Activated CD4-positive, alpha-beta T cell treated with anti-CD3 and anti-CD28 coated beads, Interleukin-2, amount 50 U/mL, for 24 hours (primary cell): ENCODE measurements at regions not wholly inside any gene's neighbourhood (a gene's known extent, or its start where the extent isn't known, plus 50 kb on each side); places are given as distances from the start of the nearest gene placed in this dataset.
"Not testable (repeated sequence)": the region's sequence is repeated elsewhere in the genome, so short reads cannot be mapped to it uniquely, and the experiment has no call there.

ENCODE experiments used
- DNase-seq, 2 donors: peaks; one replicate each; pipeline ENCODE4 v3.0.0-alpha.2; 2020; ENCODE audit warnings: low read depth in 1 of 2, low spot score in 1 of 2

DNA sequence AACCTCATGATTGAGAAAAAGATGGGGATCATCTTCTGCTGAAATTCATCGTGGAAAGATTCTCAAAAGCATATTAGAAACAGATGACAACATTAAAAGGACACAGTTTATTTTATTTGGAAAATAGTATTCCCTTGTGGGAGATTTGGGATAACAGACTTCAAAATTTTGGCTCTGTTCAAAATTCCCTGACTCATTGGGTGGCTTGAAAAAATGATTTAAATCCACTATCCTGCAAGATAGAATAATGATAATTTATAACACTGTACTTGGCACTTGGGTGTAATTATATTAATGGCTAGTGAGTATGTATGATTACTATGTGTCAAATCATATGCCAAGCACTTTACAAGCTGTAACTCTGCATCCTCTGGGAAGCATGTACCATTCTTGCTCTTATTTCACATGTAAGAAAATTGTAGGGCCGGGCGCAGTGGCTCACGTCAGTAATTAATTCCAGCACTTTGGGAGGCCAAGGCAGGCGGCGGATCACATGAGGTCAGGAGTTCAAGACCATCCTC lies 128.8 kb downstream of the LMNTD1 start:
- no peak for DNase-seq

DNA sequence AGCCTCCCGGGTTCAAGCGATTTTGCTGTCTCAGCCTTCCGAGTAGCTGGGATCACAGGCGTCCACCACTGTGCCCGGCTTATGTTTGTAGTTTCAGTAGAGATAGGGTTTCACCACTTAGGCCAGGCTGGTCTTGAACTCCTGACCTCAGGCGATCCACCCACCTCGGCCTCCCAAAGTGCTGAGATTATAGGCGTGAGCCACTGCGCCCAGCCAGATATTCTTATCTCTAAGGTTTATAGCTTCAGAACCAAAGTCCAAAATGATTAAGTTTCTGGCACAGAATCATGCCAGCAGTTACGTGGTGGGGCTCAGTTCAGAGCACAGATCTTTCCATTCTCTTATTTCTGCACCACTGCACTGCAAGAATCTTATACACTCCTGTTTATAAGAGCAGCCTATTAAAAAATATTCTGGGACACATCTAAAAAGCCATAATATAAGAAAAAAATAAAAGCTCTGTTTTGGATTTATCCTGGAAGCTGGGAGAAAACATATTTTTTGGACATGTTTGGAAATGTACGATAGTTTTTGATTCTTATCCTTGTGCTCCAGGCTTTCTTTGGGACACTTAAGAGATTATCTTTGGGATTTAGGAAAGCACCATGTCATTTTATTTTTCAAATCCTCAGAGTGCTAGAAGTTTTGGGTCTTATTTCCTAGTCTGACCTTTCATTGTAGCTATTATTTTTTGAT lies 129.6 kb downstream of the LMNTD1 start:
- DNase-seq: no peak

DNA sequence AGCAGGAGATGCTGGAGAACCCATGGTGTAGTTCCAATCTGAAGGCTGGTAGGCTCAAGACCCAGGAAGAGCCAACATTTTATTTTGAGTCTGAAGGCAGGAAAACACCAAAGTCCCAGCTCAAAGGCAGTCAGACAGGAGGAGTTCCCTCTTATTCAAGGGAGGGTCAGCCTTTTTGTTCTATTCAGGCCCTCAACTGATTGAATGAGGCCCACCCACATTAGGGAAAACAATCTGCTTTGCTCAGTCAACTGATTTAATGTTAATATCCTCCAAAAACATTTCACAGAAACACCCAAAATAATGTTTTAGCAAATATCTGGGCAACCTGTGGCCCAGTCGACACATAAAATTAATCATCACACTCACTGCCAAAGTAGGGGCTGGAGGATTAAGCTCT lies 130.8 kb downstream of the LMNTD1 start:
- DNase-seq: no peak

DNA sequence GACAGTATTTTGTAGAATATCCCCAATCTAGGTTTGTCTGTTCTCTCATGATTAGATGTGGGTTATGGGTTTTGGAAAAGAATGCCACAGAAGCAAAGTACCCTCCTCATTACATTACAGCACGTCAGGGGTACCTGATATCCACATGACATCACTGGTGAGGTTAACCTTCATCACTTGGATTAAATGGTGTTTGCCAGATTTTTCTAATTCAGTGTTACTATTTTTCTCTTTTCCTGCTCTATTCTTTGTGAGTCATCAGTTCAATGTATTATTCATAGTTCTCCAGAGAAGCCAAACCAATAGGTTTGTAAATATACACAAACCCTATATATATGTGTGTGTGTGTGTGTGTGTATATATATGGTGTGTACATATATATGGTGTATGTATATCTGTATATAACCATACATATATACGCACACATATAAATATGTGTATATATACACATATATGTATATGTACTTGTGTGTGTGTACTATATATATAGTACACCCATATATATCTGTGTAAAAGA lies 131.4 kb downstream of the LMNTD1 start:
- no peak for DNase-seq

DNA sequence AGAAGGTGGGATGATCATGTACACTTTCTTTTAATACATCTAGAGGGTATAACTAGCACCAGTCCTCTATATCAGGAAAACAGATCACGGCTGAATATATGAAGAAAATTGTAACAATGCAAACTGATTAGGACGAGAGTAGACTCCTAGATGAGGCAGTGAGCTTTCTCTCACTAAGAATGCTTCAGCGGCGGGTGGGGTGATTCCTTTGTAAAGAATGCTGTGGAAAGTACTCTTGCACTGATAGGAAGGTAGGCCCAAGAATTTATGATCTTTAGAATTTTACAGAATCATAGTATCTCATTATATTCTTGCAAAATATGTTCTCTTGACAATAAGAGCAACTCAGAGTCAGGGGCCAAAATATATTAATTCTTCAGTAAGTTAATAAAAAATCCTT lies 133.0 kb downstream of the LMNTD1 start:
- DNase-seq: no peak

DNA sequence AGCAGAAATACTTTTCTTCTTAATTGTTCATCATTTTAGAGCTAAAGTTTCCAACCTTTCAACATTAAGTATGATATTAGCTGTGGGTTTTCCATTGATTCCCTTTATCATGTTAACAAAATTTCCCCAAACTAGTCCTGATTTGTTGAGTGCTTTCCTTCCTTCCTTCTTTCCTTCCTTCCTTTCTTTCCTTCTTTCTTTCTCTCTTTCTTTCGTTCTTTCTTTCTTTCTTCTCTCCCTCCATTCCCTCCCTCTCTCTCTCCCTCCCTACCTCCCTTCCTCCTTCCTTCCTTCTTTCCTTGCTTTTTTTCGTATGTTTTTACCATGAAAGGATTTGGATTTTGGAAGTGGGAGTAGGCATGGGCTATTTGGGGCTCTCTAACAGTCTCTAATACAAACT lies 133.5 kb downstream of the LMNTD1 start:
- no peak for DNase-seq

DNA sequence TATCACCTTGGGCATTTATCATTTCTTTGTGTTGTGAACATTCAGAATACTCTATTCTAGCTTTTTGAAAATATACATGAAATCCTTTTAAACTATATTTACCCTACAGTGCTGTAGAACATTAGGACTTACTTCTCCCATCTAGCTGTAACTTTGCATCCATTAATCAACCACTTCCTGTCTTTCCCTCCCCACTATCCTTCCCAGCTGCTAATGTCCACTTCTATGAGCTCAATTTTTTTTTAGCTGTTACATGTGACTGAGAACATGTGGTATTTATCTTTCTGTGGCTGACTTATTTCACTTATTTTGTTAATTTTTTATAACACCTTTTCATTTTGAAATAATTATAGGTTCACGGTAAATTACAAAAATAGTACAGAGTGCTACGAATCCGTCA lies 136.0 kb downstream of the LMNTD1 start:
- no peak for DNase-seq

DNA sequence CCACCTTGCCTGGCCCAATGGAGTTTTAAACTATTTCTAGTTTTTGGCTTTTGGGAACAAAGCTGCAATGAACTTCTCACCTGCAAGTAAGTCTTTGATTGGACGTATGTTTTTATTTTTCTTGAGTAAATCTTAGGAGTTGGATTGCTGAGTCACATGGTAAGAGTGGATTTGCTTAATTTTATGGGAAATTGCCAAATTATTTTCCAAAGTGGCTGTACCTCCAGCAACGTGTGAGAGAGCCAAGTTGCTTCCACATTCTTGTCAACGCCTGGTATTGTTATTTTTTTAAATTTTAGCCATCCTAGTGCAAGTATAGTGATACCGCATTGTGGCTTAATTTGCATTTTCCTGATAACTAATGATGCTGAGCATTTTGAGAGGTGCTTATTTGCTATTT lies 136.6 kb downstream of the LMNTD1 start:
- DNase-seq: no peak

DNA sequence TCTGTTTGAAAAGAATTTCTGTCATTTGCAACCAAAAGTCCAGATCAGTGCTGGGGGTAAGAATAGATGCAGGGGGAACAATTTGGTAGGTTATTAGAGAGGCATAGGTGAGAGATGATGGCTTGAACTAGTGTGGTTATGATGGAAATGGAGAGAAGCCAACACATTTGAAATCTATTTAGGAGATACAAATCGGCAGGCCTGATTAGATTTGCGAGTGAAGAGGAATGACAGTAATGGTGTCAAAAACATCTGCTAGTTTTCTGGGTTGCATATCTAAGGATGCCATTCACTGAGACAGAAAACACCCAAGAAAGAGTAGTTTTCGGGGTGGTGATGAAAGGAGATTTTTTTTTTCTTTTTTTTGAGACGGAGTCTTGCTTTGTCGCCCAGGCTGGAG lies 138.1 kb downstream of the LMNTD1 start:
- DNase-seq: no peak

DNA sequence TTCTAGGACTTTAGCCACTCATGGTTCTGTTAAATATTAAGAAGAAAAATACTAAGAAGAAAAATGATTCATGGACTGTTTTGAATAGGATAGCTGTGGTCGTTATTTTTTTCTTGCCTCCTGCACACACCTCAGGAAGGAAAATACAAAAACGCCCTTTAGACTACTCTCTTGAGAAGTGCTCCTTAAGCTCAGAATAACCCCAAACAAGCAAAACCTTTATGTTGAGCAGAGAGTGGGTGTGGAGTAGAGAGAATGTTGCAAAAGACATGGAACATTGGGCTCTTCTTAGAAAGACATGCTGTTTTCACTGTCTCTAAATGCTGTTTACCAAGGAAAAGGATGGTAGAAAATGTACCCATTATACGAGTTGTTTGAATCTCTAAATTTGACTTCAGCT lies 140.3 kb downstream of the LMNTD1 start:
- no peak for DNase-seq

DNA sequence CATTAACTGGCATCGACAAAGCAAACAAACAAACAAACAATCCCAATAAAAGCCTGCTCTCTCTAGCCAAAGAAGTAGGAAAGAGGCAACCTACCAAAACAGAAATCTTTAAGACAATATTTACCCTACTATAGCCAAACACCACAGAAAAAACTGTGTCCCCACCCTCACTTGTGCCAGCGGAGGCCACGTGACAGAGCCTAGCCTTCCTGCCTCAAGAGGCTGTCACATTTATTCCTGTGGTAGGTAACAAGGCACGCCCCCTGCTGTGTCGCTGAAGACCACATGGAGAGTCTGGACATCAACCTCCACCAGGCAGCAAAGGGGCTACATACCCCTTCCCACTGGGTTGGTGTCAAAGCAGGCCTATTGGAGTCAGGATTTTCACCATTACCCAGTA lies 148.1 kb downstream of the LMNTD1 start:
- DNase-seq: no peak

DNA sequence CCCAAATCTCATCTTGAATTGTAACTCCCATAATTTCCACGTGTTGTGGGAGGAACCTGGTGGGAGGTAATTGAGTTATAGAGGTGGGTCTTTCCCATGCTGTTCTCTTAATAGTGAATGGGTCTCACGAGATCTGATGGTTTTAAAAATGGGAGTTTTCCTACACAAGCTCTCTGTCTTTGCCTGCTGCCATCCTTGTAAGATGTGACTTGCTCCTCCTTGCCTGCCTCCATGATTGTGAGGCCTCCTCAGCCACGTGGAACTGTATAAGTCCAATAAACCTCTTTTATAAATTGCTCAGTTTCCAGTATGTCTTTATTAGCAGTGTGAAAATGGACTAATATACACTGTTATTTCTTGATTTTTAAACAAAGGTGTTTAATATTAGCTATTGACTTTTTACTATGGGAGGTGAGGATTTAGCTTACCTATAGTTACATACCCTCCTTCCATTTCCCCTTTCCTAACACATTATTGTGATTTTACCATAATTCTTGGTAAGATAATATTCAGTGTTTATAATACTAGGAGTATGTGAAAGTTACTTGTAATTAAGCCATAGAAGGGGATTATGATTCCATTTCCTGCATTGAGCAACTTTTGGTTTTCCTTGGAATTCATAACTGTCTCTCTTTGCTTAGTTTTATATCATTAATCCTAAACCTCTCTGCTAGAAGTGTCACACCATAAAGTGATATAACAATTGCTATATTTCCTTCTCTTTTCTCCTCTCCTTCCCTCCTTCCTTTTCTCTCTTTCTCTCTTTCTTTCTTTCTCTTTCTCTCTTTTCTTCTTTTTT lies 151.0 kb upstream of the KRAS start:
- no peak for DNase-seq

DNA sequence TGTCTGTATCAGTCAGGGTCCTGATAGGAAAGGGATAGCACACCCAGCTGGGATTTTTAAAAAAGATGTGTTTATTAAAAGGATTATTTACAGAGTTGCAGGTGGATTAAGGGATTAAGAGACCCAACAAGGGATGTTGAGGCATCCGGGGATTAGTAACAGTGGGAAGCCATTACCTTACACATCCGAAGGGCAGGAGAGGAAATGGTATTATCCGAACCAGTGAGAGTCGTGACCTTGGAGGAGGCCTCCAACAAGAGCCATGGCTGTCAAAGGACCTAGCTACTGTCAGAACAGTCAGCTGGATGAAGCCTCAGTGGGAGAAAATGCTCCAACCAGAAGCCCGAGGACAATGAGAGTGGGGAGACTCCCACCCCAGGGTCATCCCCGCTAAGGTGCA lies 146.3 kb upstream of the KRAS start:
- DNase-seq: no peak

DNA sequence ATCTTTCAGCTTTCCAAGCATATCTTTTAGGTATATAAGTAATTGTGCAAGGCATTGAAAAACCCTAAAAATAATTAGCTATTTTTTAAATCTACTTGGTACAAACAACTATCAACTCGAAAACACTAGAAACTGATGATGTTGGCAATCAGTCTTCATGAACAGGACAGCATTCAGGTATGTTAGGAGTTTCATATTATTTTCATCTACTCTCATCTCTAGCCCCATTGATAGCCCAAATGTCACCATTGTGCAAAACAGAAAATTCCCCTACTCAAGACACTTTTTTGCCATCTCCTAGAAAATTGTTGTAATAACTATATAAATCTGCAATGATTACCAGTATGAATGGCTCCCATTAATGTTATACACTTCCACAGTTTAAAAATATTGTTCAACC lies 144.5 kb upstream of the KRAS start:
- DNase-seq: no peak

DNA sequence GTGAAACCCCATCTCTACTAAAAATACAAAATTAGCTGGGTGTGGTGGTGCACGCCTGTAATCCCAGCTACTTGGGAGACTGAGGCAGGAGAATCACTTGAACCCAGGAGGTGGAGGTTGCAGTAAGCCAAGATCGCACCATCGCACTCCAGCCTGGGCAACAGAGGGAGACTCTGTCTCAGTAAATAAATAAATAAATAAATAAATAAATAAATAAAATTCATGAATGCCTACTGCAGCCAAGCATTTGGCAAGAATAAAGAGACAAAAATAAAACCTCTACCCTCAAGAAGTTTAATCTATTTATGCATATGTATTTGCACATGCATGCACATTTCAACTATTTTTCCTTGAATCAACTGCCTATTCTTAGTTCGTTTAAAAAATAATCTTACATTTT lies 144.0 kb upstream of the KRAS start:
- DNase-seq: not testable (repeated sequence)

DNA sequence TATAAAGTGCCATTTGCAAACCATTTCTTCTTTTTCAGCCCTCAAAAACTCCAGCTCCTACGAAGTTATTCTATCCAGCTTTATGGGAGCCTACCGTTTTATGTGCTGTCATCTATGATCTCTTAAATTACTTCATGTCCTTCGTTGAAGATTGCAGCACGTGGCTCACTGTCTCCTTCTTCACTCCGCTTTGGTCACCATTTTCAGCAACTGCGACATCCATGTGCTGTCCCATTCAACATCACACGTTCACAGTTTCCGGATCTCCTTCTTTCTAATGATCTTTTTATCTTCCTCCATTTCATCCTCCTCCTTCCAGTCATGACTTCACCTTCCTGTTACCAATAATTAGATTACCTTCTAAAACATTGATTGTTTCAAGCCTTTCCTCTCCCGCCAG lies 143.3 kb upstream of the KRAS start:
- DNase-seq: no peak

DNA sequence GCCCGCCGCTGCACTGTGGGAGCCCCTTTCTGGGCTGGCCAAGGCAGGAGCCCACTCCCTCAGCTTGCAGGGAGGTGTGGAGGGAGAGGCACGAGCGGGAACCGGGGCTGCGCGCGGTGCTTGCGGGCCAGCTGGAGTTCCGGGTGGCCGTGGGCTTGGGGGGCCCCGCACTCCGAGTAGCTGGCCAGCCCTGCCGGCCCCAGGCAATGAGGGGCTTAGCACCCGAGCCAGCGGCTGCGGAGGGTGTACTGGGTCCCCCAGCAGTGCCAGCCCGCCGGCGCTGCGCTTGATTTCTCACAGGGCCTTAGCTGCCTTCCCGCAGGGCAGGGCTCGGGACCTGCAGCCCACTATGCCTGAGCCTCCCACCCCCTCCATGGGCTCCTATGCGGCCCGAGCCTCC lies 140.6 kb upstream of the KRAS start:
- DNase-seq: not testable (repeated sequence)

DNA sequence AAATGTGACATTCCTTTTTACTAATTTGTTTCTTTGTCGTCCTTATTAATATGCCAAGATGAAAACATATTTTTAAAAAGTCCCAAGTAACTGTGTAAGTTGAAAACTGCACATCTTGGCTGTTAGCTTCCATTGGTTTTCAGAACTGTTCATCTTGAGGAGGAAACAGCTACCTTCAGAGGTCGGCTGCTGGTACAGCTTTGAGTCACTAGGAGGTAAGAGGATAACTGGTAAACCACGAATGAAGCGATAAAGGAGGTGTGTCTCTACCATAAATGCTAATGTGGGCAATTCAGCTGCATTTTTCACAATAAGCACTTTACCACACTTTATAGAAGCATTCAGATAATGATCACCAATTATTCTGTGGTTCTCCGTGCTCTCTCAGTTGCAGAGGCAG lies 137.5 kb upstream of the KRAS start:
- peak in 1 of 2 donors; percentile 46 for DNase-seq

DNA sequence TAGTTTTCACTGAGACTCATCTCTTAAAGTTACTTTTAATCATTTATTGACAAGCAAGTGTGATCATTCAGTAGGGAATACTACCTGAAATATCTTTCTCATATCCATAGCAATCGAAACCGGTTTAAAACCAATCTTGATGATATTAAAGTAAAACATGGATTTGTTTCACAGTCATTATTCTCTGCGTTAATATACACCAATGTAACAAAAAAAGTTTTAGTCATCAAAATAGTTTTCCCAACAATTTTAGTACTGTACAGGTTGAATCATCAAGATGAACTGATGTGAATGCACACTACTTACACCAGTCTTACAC lies 137.0 kb upstream of the KRAS start:
- no peak for DNase-seq

DNA sequence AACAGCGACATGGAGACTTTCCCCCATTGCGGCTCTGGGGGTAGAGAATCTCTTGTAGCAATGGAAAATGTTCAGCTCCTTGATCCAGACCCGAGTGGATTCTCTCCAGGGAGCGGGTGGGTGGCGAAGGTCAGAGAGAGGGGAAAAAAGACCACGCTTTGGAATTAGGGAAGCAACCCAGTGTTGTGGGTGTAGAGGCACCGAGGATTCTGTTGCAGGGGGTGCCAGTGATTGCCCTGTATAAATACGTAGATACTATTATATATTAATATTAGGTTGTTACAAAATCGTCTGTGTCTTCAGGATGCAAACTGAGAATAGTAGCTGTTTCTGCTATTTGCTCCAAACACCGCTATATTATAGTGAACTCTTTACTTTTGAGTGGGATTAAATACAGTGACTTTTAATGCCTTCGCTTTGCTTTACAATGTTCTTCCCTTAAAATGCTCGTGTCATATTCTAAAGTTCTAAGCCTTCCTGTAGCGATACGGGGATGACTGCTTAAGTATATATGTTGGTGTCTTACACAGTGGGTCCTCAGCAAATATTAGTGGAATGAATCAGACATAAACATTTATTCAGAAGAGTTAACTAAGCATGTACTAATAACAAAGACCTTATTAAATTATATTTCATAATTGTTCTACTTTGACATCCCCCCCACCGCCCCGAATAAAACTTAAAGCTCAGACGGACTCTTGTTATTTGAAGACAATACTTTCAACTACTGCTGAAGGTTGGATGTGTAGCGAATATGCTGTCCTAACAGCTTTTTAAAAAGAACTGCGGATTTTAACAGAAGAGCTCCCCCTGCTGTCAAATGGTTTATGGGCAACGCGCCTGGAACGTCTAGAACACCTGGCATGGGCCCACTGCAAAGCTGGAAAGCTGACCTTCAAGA lies 136.4 kb upstream of the KRAS start:
- peak; percentile 41 to 78 for DNase-seq

DNA sequence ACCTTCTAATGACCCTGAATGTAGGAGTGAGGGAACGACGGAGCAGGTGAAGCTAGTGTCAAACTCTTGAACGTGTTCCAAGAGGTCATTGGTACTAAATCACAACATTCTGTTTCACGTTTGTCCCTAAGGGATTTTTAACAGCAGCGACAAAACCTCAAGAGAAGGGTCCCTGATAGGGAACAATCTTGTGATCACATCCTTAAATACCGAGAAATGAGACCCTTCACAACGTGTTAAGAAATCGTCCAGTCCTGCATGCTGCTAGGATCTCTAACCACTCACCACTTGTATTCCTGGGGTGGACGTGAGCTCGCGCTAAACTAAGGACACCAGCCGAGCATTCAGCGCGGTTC lies 134.1 kb upstream of the KRAS start:
- no peak for DNase-seq
